Subcutaneous abdominal adipose tissue (tissue), 5 donors: ENCODE measurements at regions not wholly inside any gene's neighbourhood (a gene's known extent, or its start where the extent isn't known, plus 50 kb on each side); places are given as distances from the start of the nearest gene placed in this dataset.
"Not testable (repeated sequence)": the region's sequence is repeated elsewhere in the genome, so short reads cannot be mapped to it uniquely, and the experiment has no call there.

ENCODE experiments used
- H3K27ac ChIP-seq: one replicate; pipeline ENCODE4 v1.7.0; 2013; ENCODE audit warnings: low read depth, mild to moderate bottlenecking, inconsistent platforms, low read length, moderate library complexity
- H3K27me3 ChIP-seq, 5 donors: one replicate each; pipeline ENCODE4 v1.7.0; 2013; ENCODE audit warnings: low read length in 5 of 5, inconsistent platforms in 1 of 5; ENCODE audit not compliant: control insufficient read depth in 5 of 5, insufficient read depth in 4 of 5
- H3K36me3 ChIP-seq, 5 donors: one replicate each; pipeline ENCODE4 v1.7.0; 2013; ENCODE audit warnings: low read length in 5 of 5; ENCODE audit not compliant: control insufficient read depth in 5 of 5, insufficient read depth in 5 of 5
- H3K4me1 ChIP-seq, 5 donors: one replicate each; pipeline ENCODE4 v1.7.0; 2013; ENCODE audit warnings: low read length in 5 of 5, mild to moderate bottlenecking in 3 of 5, moderate library complexity in 1 of 5; ENCODE audit not compliant: control insufficient read depth in 5 of 5, insufficient read depth in 5 of 5
- H3K4me3 ChIP-seq, 5 donors: one replicate each; pipeline ENCODE4 v1.7.0; 2013; ENCODE audit warnings: low read length in 5 of 5, low read depth in 1 of 5
- H3K9ac ChIP-seq, 5 donors: one replicate each; pipeline ENCODE4 v1.7.0; 2013; ENCODE audit warnings: low read length in 5 of 5, mild to moderate bottlenecking in 4 of 5, moderate library complexity in 3 of 5
- H3K9me3 ChIP-seq, 5 donors: one replicate each; pipeline ENCODE4 v1.7.0; 2013; ENCODE audit warnings: low read length in 5 of 5; ENCODE audit not compliant: control insufficient read depth in 5 of 5
- donor health status: healthy.
- donor health status: healthy.
- donor health status: healthy.
- donor health status: healthy.
- donor health status: healthy.

GRCh38 chr3:20743553-20744321 is 557.7 kb upstream of the SGO1 start:
- H3K4me1 ChIP-seq = peaks cover 0 to 14% (median 0%) of the 10 kb centered on the region in 5 donors
- no peaks in the 10 kb centered on the region for H3K9me3 ChIP-seq
- H3K27me3 ChIP-seq = no peaks in the 10 kb centered on the region
- H3K4me3 ChIP-seq = no peak overlapping the region
- no peak overlapping the region for H3K9ac ChIP-seq
- no peaks in the 10 kb centered on the region for H3K36me3 ChIP-seq
- H3K27ac ChIP-seq = no peak overlapping the region

- Histone ChIP-seq H3K27me3 (no peaks in the 10 kb centered on the region), H3K9me3 (no peaks in the 10 kb centered on the region), H3K9ac (no peak overlapping the region), H3K27ac (no peak overlapping the region), H3K4me3 (no peak overlapping the region), H3K36me3 (no peaks in the 10 kb centered on the region), H3K4me1 (peaks cover 0 to 14% (median 0%) of the 10 kb centered on the region in 5 donors)
These were observed 557.0 kb upstream of the SGO1 start for GRCh38 chr3:20742903-20743552.

- H3K4me3 ChIP-seq = no peak overlapping the region
- no peaks in the 10 kb centered on the region for H3K9me3 ChIP-seq
- no peaks in the 10 kb centered on the region for H3K27me3 ChIP-seq
- H3K4me1 ChIP-seq = peaks cover 0 to 14% (median 0%) of the 10 kb centered on the region in 5 donors
- H3K9ac ChIP-seq = no peak overlapping the region
- no peak overlapping the region for H3K27ac ChIP-seq
- no peaks in the 10 kb centered on the region for H3K36me3 ChIP-seq
These were observed 555.4 kb upstream of the SGO1 start for GRCh38 chr3:20741381-20741780.

DNA sequence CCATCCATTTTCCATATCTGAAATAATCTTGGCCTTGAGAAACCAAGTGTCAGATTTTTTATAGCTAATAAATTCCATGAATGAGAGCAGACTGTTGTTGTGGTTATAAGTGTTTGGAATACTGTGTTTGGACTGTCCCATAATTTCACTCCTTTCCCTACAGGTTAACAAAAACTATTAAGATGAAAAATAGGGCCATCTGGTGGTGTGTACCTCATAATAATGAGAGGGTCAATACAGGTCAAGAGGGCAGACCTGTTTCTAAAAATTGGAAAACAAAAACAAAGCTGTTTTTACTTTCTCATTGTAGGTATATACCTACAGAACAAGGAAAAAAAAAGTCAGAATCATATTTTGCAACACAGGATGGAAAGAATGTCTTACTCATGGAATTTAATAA is 553.8 kb upstream of the SGO1 start:
- no peak overlapping the region for H3K4me3 ChIP-seq
- H3K9ac ChIP-seq = no peak overlapping the region
- H3K36me3 ChIP-seq = no peaks in the 10 kb centered on the region
- no peaks in the 10 kb centered on the region for H3K27me3 ChIP-seq
- no peaks in the 10 kb centered on the region for H3K9me3 ChIP-seq
- H3K27ac ChIP-seq = no peak overlapping the region
- H3K4me1 ChIP-seq = peaks cover 0 to 14% (median 0%) of the 10 kb centered on the region in 5 donors

GRCh38 chr3:20736287-20736852 is 550.4 kb upstream of the SGO1 start:
- H3K4me1 ChIP-seq = peaks cover 0 to 3% (median 0%) of the 10 kb centered on the region in 5 donors
- peaks cover 0 to 5% (median 0%) of the 10 kb centered on the region in 5 donors for H3K9me3 ChIP-seq
- H3K36me3 ChIP-seq = no peaks in the 10 kb centered on the region
- H3K9ac ChIP-seq = no peak overlapping the region
- no peak overlapping the region for H3K27ac ChIP-seq
- no peaks in the 10 kb centered on the region for H3K27me3 ChIP-seq
- no peak overlapping the region for H3K4me3 ChIP-seq

DNA sequence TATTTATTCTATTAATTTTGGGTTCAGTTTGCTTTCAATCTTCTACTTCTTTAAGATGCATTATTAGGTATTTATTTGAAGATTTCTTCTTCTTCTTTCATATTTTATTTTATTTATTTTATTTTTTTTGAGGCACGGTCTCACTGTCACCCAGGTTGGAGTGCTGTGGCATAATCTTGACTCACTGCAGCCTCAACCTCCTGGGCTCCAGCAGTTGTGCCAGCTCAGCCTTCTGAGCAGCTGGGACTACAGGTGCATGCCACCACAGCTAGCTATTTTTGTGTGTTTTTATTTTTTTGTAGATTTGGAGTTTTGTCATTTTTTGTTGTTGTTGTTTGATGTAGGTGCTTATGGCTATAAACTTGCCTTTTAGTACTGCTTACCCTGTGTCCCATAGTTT is 543.2 kb upstream of the SGO1 start:
- Histone ChIP-seq H3K4me3 (no peak overlapping the region), H3K4me1 (no peaks in the 10 kb centered on the region), H3K9me3 (peaks cover 0 to 5% (median 0%) of the 10 kb centered on the region in 5 donors), H3K27ac (no peak overlapping the region), H3K36me3 (no peaks in the 10 kb centered on the region), H3K27me3 (no peaks in the 10 kb centered on the region), H3K9ac (no peak overlapping the region)

DNA sequence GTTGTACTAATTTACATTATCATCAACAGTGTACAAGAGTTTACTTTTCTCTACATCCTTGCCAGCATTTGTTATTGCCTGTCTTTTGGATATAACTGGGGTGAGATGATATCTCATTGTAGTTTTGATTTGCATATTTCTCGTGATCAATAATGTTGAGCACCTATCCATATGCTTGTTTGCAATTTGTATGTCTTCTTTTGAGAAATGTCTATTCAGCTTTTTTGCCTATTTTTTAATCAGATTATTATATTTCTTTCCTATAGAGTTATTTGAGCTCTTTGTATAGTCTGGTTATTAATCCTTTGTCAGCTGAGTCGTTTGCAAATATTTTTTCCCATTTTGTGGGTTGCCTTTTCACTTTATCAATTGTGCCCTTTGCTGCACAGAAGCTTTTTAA is 540.8 kb upstream of the SGO1 start:
- Histone ChIP-seq H3K9ac (no peak overlapping the region), H3K4me3 (no peak overlapping the region), H3K4me1 (no peaks in the 10 kb centered on the region), H3K27ac (no peak overlapping the region), H3K9me3 (no peaks in the 10 kb centered on the region), H3K27me3 (no peaks in the 10 kb centered on the region), H3K36me3 (no peaks in the 10 kb centered on the region)

DNA sequence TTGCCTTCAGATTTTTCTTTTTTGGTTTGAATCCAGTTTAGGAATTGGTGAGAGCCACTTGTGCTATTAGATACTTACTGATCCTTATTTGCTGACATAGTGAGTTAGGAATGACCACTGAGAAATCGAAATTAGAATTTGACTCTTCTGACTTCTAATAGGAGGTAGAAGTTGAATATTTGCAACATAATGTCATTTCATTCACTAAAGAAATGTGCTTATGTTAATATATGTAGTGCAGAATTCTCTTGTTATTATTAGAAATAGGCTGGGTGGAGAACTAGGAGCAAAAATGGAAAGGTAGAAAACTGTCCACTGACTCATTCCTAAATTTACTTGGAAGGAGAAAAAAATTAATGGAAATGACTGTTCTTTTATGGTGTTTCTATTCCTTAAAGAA is 538.2 kb upstream of the SGO1 start:
- Histone ChIP-seq H3K4me1 (no peaks in the 10 kb centered on the region), H3K27ac (no peak overlapping the region), H3K9me3 (no peaks in the 10 kb centered on the region), H3K27me3 (no peaks in the 10 kb centered on the region), H3K36me3 (no peaks in the 10 kb centered on the region), H3K9ac (no peak overlapping the region), H3K4me3 (no peak overlapping the region)

- not testable (repeated sequence) for H3K9ac ChIP-seq, H3K27ac ChIP-seq, H3K36me3 ChIP-seq, H3K4me1 ChIP-seq, H3K27me3 ChIP-seq, H3K9me3 ChIP-seq, H3K4me3 ChIP-seq
These were observed 530.4 kb upstream of the SGO1 start for GRCh38 chr3:20716425-20716824.

DNA sequence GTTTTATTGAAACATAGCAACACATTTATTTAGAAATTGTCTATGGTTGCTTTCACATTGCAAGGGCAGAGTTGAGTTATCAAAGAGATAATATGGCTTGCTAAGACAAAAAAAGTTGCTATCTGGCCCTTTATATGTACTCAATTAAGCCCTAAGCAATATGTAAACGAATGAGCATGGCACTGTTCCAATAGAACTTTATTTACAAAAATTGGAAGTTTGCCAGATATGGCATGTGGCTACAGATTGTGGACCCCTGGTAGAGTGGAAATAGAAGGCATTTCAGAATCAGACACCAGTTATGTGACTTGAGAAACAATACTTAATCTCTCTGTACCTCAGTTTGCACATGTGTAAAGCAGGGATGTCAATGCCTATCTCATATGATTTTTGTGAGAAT is 515.6 kb upstream of the SGO1 start:
- Histone ChIP-seq H3K4me3 (no peak overlapping the region), H3K27ac (no peak overlapping the region), H3K27me3 (no peaks in the 10 kb centered on the region), H3K9me3 (no peaks in the 10 kb centered on the region), H3K36me3 (no peaks in the 10 kb centered on the region), H3K4me1 (peaks cover 0 to 3% (median 0%) of the 10 kb centered on the region in 5 donors), H3K9ac (no peak overlapping the region)
